DND-41 (cell line): ENCODE measurements at regions not wholly inside any gene's neighbourhood (a gene's known extent, or its start where the extent isn't known, plus 50 kb on each side); places are given as distances from the start of the nearest gene placed in this dataset.

ENCODE experiments used
- ATAC-seq: fragments of 200-7000 bp; cut with Tn5 transposase; 3 replicates; pipeline ENCODE4 v1.9.1; 2021; ENCODE audit warnings: low read depth; ENCODE audit not compliant: insufficient read depth
- DNase-seq: peaks from one replicate; pipeline ENCODE4 v3.0.0-alpha.2; 2020
- H2AFZ ChIP-seq: 2 replicates; pipeline ENCODE4 v1.6.0; 2012; ENCODE audit warnings: low read depth, low read length
- H3K27ac ChIP-seq: 2 replicates; pipeline ENCODE4 v1.5.1; 2012; ENCODE audit warnings: low read length, inconsistent platforms
- H3K27me3 ChIP-seq: fragments of 200-600 bp; sonication (generic); 2 replicates; pipeline ENCODE4 v1.6.0; 2012; ENCODE audit warnings: low read length, mild to moderate bottlenecking, inconsistent platforms; ENCODE audit not compliant: insufficient read depth, poor library complexity
- H3K36me3 ChIP-seq: 2 replicates; pipeline ENCODE4 v1.5.1; 2012; ENCODE audit warnings: low read length, inconsistent platforms; ENCODE audit not compliant: insufficient read depth
- H3K4me1 ChIP-seq: 2 replicates; pipeline ENCODE4 v1.5.1; 2012; ENCODE audit warnings: mild to moderate bottlenecking, low read length; ENCODE audit not compliant: insufficient read depth
- H3K4me2 ChIP-seq: 2 replicates; pipeline ENCODE4 v1.6.0; 2012; ENCODE audit warnings: mild to moderate bottlenecking, moderate library complexity, low read length, inconsistent platforms; ENCODE audit not compliant: insufficient read depth
- H3K4me3 ChIP-seq, 2 experiments: fragments of 200-600 bp in 1 of 2; shearing (Covaris generic) in 1 of 2; 2 replicates each; pipeline ENCODE4 v1.5.1; 2012 to 2016; ENCODE audit warnings: inconsistent platforms in 2 of 2, low read length in 2 of 2, mild to moderate bottlenecking in 2 of 2, low read depth in 1 of 2, moderate library complexity in 1 of 2
- H3K79me2 ChIP-seq: 2 replicates; pipeline ENCODE4 v1.6.0; 2012; ENCODE audit warnings: low read length, inconsistent platforms; ENCODE audit not compliant: insufficient read depth
- H3K9ac ChIP-seq: 2 replicates; pipeline ENCODE4 v1.6.0; 2012; ENCODE audit warnings: low read depth, mild to moderate bottlenecking, inconsistent platforms, low read length, moderate library complexity
- H3K9me3 ChIP-seq: 2 replicates; pipeline ENCODE4 v1.5.1; 2012; ENCODE audit warnings: low read length, moderate library complexity, mild to moderate bottlenecking, inconsistent platforms; ENCODE audit not compliant: insufficient read depth, severe bottlenecking
- H4K20me1 ChIP-seq: 2 replicates; pipeline ENCODE4 v1.6.0; 2012; ENCODE audit warnings: low read length; ENCODE audit not compliant: insufficient read depth
- CTCF ChIP-seq: IDR thresholded peaks from 2 replicates; pipeline ENCODE4 v1.5.1; 2012; ENCODE audit warnings: borderline replicate concordance, low read length, moderate library complexity, mild to moderate bottlenecking; ENCODE audit not compliant: poor library complexity, severe bottlenecking; ENCODE audit errors: extremely low read depth
- EZH2 ChIP-seq: IDR thresholded peaks from 3 replicates; pipeline ENCODE4 v1.6.1; 2012; ENCODE audit warnings: borderline replicate concordance, low read depth, mild to moderate bottlenecking, moderate library complexity, low read length, inconsistent platforms; ENCODE audit not compliant: severe bottlenecking

DNA sequence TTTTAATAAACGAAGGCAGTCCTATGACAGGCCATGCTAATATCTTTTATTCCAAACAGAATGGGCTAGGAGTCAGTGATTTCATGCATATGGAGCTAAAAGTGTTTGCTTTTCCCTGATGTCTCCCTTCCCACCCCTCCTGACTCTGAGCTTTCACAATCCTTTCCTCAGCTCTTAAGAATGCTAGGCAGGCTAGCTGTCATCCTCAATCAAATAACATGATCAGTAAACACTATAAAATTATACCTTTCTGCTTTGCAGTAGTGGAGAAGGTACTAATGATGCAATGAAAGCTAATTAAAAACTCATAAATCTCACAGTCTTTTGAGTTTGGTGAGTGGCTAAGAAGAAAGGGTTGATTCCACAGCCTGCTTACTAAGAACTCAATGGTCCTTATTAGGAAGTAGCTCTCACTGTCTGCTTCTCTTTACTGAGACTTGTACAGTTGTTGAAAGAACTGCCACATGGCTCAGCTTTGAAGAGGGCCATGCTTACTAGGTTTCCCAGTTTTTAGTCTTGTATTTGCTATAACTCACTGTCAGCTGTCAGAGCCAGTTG, 250.9 kb upstream of the JAG1 start:
- TF ChIP-seq CTCF (no peak), EZH2 (no peak)
- no peaks in the 10 kb centered on the region for H3K36me3 ChIP-seq
- H3K9ac ChIP-seq = no peak overlapping the region
- H3K79me2 ChIP-seq = no peaks in the 10 kb centered on the region
- H2AFZ ChIP-seq = no peak overlapping the region
- no peak overlapping the region for H3K4me3 ChIP-seq
- no peak overlapping the region for H3K27ac ChIP-seq
- H3K27me3 ChIP-seq = no peaks in the 10 kb centered on the region
- ATAC-seq (no peak), DNase-seq (no peak)
- peaks cover 2% of the 10 kb centered on the region for H3K9me3 ChIP-seq
- no peaks in the 10 kb centered on the region for H3K4me1 ChIP-seq
- H3K4me2 ChIP-seq = no peak overlapping the region
- no peaks in the 10 kb centered on the region for H4K20me1 ChIP-seq

GRCh38 chr20:10925767-10926166, 252.0 kb upstream of the JAG1 start:
- H3K4me3 ChIP-seq = no peak overlapping the region
- H3K79me2 ChIP-seq = no peaks in the 10 kb centered on the region
- H3K9me3 ChIP-seq = peaks cover 2% of the 10 kb centered on the region
- no peaks in the 10 kb centered on the region for H3K4me1 ChIP-seq
- no peak overlapping the region for H3K27ac ChIP-seq
- no peak overlapping the region for H2AFZ ChIP-seq
- no peak overlapping the region for H3K4me2 ChIP-seq
- TF ChIP-seq CTCF (no peak), EZH2 (no peak)
- no peaks in the 10 kb centered on the region for H3K27me3 ChIP-seq
- no peaks in the 10 kb centered on the region for H3K36me3 ChIP-seq
- no peak for ATAC-seq
- no peak overlapping the region for H3K9ac ChIP-seq
- DNase-seq = no peak
- no peaks in the 10 kb centered on the region for H4K20me1 ChIP-seq

GRCh38 chr20:10927011-10927583, 253.3 kb upstream of the JAG1 start:
- TF ChIP-seq CTCF (no peak), EZH2 (no peak)

More at GRCh38 chr20:10927011-10927583, 253.3 kb upstream of the JAG1 start:
- Histone ChIP-seq H3K4me2 (no peak overlapping the region), H3K9ac (no peak overlapping the region), H3K27ac (no peak overlapping the region), H3K9me3 (peaks cover 2% of the 10 kb centered on the region), H3K4me1 (no peaks in the 10 kb centered on the region), H3K4me3 (no peak overlapping the region), H3K36me3 (no peaks in the 10 kb centered on the region), H2AFZ (no peak overlapping the region), H3K27me3 (no peaks in the 10 kb centered on the region), H3K79me2 (no peaks in the 10 kb centered on the region), H4K20me1 (no peaks in the 10 kb centered on the region)
- no peak for DNase-seq
- ATAC-seq = no peak
